Stimulated activated naive CD4-positive, alpha-beta T cell treated with Interleukin-2 at 50 U/mL for 16 hours (primary cell): ENCODE measurements at regions not wholly inside any gene's neighbourhood (a gene's known extent, or its start where the extent isn't known, plus 50 kb on each side); places are given as distances from the start of the nearest gene placed in this dataset.

Experiments
- DNase-seq: peaks from one replicate; lab custom pipeline; 2025; lab: John Stamatoyannopoulos, UW

DNA sequence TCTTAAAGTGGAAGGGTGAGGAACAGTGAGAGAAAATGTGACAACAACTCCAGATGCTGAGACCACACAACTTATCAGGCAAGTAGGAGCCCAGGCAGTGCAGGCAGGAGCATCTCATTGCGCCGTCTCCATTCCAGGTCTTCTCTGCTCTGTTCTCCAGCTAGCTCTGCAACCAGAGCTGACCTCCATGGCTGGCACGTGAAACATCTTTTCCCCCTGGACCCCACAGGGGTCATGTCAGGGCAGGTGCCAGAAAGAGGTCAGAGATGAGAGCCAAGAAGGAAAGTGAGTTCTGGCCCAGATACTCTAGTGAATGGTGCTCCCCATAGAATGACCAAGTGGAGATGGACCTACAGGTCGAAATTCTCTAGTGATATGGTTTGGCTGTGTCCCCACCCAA is 281.4 kb downstream of the SMOC2 start:
- no peak for DNase-seq

- DNase-seq, result no peak
These were observed 280.6 kb downstream of the SMOC2 start for GRCh38 chr6:168721571-168721970.

DNA sequence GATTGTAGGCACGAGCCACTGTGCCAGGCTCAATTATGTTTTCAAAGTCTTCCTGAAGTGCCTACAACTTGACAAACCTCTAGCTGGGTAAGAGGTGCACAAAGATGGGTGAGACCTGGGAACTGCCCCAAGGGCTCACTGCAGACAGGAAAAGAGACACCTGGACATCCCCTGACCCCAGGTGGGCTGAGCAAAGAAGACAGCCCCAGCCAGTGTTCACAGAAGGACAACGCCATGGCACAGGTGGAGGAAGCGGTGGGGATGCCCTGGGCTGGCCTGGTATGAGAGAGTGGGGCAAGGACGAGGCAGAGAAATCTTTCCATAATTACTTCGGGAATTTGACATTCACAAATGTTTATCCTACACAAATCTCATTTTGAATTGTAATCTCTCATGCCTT is 278.9 kb downstream of the SMOC2 start:
- DNase-seq, result no peak

- DNase-seq, result no peak
These were observed 278.0 kb downstream of the SMOC2 start for GRCh38 chr6:168718821-168719475.
